K562 (cell line): ENCODE measurements at regions not wholly inside any gene's neighbourhood (a gene's known extent, or its start where the extent isn't known, plus 50 kb on each side); places are given as distances from the start of the nearest gene placed in this dataset.

Source experiments
- ATAC-seq: fragments of 200-7000 bp; cut with Tn5 transposase; 3 replicates; pipeline ENCODE4 v1.9.1; 2020; ENCODE audit warnings: moderate library complexity
- BruUV-seq: library from RNA; stranded (reverse); fragments of 400-500 nt; replicated peaks from 2 replicates; lab custom pipeline; 2021; lab: Mats Ljungman, UMichigan
- CTCF ChIA-PET: fragments of 300-600 bp; formaldehyde crosslinking; extraction: SDS; loops from one replicate; lab custom pipeline; 2021; ENCODE audit warnings: low intra/inter-chr PET ratio; lab: Yijun Ruan, JAX
- POLR2A ChIA-PET: fragments of 300-600, 350-650 bp; sonication (Branson Sonifier 250); formaldehyde crosslinking; extraction: SDS; loops from one replicate; lab custom pipeline; 2021; ENCODE audit warnings: antibody characterized with exemption, inconsistent platforms; lab: Yijun Ruan, JAX
- DNase-seq, 4 experiments: peaks; one replicate each; pipeline versions ENCODE4 v3.0.0 to v3.0.0-alpha.2; 2011 to 2018; ENCODE audit warnings: low spot score in 3 of 4, mixed read lengths in 3 of 4; ENCODE audit errors: extremely low read depth in 1 of 4
- FAIRE-seq: peaks from 2 replicates; lab custom pipeline; 2011; peaks lifted over from hg19 to GRCh38; lab: Jason Lieb, UNC
- H2AFZ ChIP-seq: 2 replicates; pipeline ENCODE4 v1.6.0; 2011; ENCODE audit warnings: low read depth, low read length, control low read depth, inconsistent platforms
- H3K27ac ChIP-seq: fragments of 200-600 bp; 3 replicates; pipeline ENCODE4 v1.8.0; 2011; ENCODE audit warnings: low read depth, mild to moderate bottlenecking, control low read depth, inconsistent platforms, low read length, moderate library complexity, mixed read lengths; ENCODE audit errors: extremely low read depth
- H3K27me3 ChIP-seq, 2 experiments: fragments of 300-600 bp in 1 of 2; 2 replicates in 1 of 2; 3 replicates in 1 of 2; pipeline versions ENCODE4 v1.6.0 to v1.8.0; 2011; ENCODE audit warnings: inconsistent platforms in 2 of 2, low read length in 2 of 2, mild to moderate bottlenecking in 1 of 2, mixed read lengths in 1 of 2, moderate library complexity in 1 of 2; ENCODE audit not compliant: control insufficient read depth in 2 of 2, insufficient read depth in 2 of 2
- H3K36me3 ChIP-seq: fragments of 300-600 bp; 3 replicates; pipeline ENCODE4 v1.8.0; 2011; ENCODE audit warnings: mild to moderate bottlenecking, low read length, inconsistent platforms; ENCODE audit not compliant: control insufficient read depth, insufficient read depth
- H3K4me1 ChIP-seq, 2 experiments: fragments of 200-600 bp in 1 of 2; replicated peaks in 1 of 2; 2 replicates in 1 of 2; 3 replicates in 1 of 2; pipeline versions ENCODE4 v1.5.1 to v1.8.0; 2011; ENCODE audit warnings: inconsistent platforms in 2 of 2, low read length in 2 of 2, mild to moderate bottlenecking in 1 of 2, mixed read lengths in 1 of 2, moderate library complexity in 1 of 2; ENCODE audit not compliant: control insufficient read depth in 2 of 2, insufficient read depth in 2 of 2
- H3K4me2 ChIP-seq: 2 replicates; pipeline ENCODE4 v1.6.1; 2011; ENCODE audit warnings: low read length, control low read depth, inconsistent platforms, mixed read lengths; ENCODE audit not compliant: insufficient read depth
- H3K4me3 ChIP-seq: fragments of 200-600 bp; sonication (generic), shearing (Covaris generic); 2 replicates; pipeline ENCODE4 v1.5.1; 2016; ENCODE audit warnings: control low read depth, inconsistent platforms
- H3K79me2 ChIP-seq: fragments of 200-600 bp; 3 replicates; pipeline ENCODE4 v1.8.0; 2011; ENCODE audit warnings: low read length, inconsistent platforms; ENCODE audit not compliant: control insufficient read depth, insufficient read depth
- H3K9ac ChIP-seq, 2 experiments: 2 replicates each; pipeline versions ENCODE4 v1.6.0 to v1.6.1; 2011; ENCODE audit warnings: low read depth in 2 of 2, low read length in 2 of 2, control low read depth in 1 of 2, inconsistent platforms in 1 of 2, mild to moderate bottlenecking in 1 of 2, mixed read lengths in 1 of 2; ENCODE audit not compliant: insufficient read depth in 1 of 2
- H3K9me1 ChIP-seq: one replicate; pipeline ENCODE4 v1.6.0; 2011; ENCODE audit warnings: inconsistent platforms, mild to moderate bottlenecking, low read length, moderate library complexity; ENCODE audit not compliant: control insufficient read depth, insufficient read depth
- H3K9me3 ChIP-seq: replicated peaks from 2 replicates; pipeline ENCODE4 v1.5.1; 2011; ENCODE audit warnings: low read depth, low read length, inconsistent platforms; ENCODE audit not compliant: control insufficient read depth, insufficient read depth
- H4K20me1 ChIP-seq: replicated peaks from 2 replicates; pipeline ENCODE4 v1.6.1; 2011; ENCODE audit warnings: low read length, inconsistent platforms, mixed read lengths; ENCODE audit not compliant: control insufficient read depth, insufficient read depth
- ETV1 ChIP-seq: fragments of 450-650 bp; conservative IDR thresholded peaks from 2 replicates; pipeline ENCODE4 v1.6.1; 2016; ENCODE audit warnings: missing genetic modification characterization, control low read depth, low read depth, missing compliant biosample characterization
- NCOA1 ChIP-seq: fragments of 450-650 bp; IDR thresholded peaks from 2 replicates; pipeline ENCODE4 v1.6.1; 2016; ENCODE audit warnings: low read depth
- RBM15 ChIP-seq: fragments of 200-400 bp; formaldehyde crosslinking; IDR thresholded peaks from 2 replicates; pipeline ENCODE4 v1.6.1; 2018; ENCODE audit warnings: mild to moderate bottlenecking, low read length, moderate library complexity; ENCODE audit not compliant: insufficient read depth
- RBM34 ChIP-seq: fragments of 200-400 bp; formaldehyde crosslinking; IDR thresholded peaks from 2 replicates; pipeline ENCODE4 v1.6.1; 2018; ENCODE audit warnings: low read length, borderline replicate concordance; ENCODE audit not compliant: insufficient read depth
- TGIF2 ChIP-seq: sonication (generic); formaldehyde crosslinking; IDR thresholded peaks from 2 replicates; pipeline ENCODE4 v1.8.1; 2022; ENCODE audit warnings: mild to moderate bottlenecking, missing genetic modification reagents, moderate library complexity
- ZNF212 ChIP-seq: fragments of 450-650 bp; formaldehyde crosslinking; IDR thresholded peaks from 2 replicates; pipeline ENCODE4 v1.4.0; 2020; ENCODE audit warnings: mild to moderate bottlenecking
- WGBS: fragments of 100-300 bp; shearing (Covaris generic); methylation state at CpG from one replicate; pipeline ENCODE4 v1.1.6; 2016; ENCODE audit warnings: low coverage, mixed read lengths; ENCODE audit not compliant: insufficient coverage; ENCODE audit errors: missing lambda C conversion rate; 5-methylcytosine and 5-hydroxymethylcytosine counted together
- in situ Hi-C: fragments of 300-500 bp; cut with MboI; formaldehyde crosslinking; loops from 4 replicates; pipeline ENCODE4 v1.15.0; 2018; ENCODE audit warnings: inconsistent platforms, mixed read lengths
- intact Hi-C: fragments of 100-400 bp; cut with micrococcal nuclease; formaldehyde crosslinking; loops from 2 replicates; pipeline ENCODE4 v1.14.2; 2022
- TF ChIP-seq, protein P1 (sequence below), 3 experiments: fragments of 200-800 bp in 1 of 3; fragments of 250-450 bp in 1 of 3; fragments of 450-650 bp in 1 of 3; sonication (Bioruptor Pico) in 1 of 3; sonication (Bioruptor generic) in 1 of 3; formaldehyde crosslinking in 1 of 3; IDR thresholded peaks; 2 replicates each; pipeline versions ENCODE4 v1.6.1 to v1.8.0; 2016 to 2022; ENCODE audit warnings: mild to moderate bottlenecking in 2 of 3, missing genetic modification characterization in 2 of 3, missing compliant biosample characterization in 1 of 3, moderate library complexity in 1 of 3
- TF ChIP-seq, protein P2 (sequence below): fragments of 250-450 bp; sonication (Bioruptor Pico); IDR thresholded peaks from 2 replicates; pipeline ENCODE4 v1.6.1; 2021; ENCODE audit warnings: mild to moderate bottlenecking
- TF ChIP-seq, protein P3 (sequence below): fragments of 250-450 bp; sonication (Bioruptor Pico); IDR thresholded peaks from 2 replicates; pipeline ENCODE4 v1.4.0; 2020; ENCODE audit warnings: mild to moderate bottlenecking, moderate library complexity
- TF ChIP-seq, protein P4 (sequence below), 2 experiments: fragments of 150-350 bp in 1 of 2; IDR thresholded peaks; 2 replicates each; pipeline ENCODE4 v1.6.1; 2012 to 2016; ENCODE audit warnings: low read depth in 2 of 2, low read length in 2 of 2, mild to moderate bottlenecking in 1 of 2, moderate library complexity in 1 of 2
- TF ChIP-seq, protein P5 (sequence below): fragments of 250-450 bp; sonication (Bioruptor Pico); IDR thresholded peaks from 2 replicates; pipeline ENCODE4 v1.8.0; 2021; ENCODE audit warnings: moderate library complexity, mild to moderate bottlenecking, inconsistent platforms

DNA sequence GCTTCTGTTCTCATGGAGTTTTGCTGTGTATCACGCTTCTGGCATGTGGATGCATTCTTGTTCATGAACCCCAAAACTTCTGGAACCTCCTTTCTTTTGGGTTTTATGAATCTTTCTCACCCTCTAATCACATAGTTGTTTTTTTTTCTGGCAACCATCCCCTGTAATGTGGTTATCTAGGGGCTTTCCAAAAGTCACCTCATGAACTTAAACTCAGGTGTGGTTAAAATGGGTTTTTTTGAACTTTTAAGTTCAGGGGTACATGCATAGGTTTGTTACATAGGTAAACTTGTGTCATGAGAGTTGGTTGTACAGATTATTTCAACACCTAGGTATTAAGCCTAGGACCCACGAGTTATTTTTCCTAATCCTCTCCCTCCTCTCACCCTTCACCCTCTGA lies 1099.4 kb upstream of the SLIT2 start:
- H3K36me3 ChIP-seq = no peaks in the 10 kb centered on the region
- no peak overlapping the region for H3K9ac ChIP-seq
- DNase-seq (no peak), FAIRE-seq (no peak), ATAC-seq (no peak)
- no peaks in the 10 kb centered on the region for H3K4me1 ChIP-seq
- ChIA-PET POLR2A (no interaction called here), CTCF (no interaction called here)
- H3K9me1 ChIP-seq = no peaks in the 10 kb centered on the region
- intact Hi-C loops (no loop called here), in situ Hi-C loops (no loop called here)
- no peak overlapping the region for H3K27ac ChIP-seq
- no peaks in the 10 kb centered on the region for H3K27me3 ChIP-seq
- H4K20me1 ChIP-seq = no peaks in the 10 kb centered on the region
- no peaks in the 10 kb centered on the region; the same call in 1 of the 2 replicates for H3K9me3 ChIP-seq
- no peaks in the 10 kb centered on the region for H3K79me2 ChIP-seq
- H3K4me2 ChIP-seq = no peak overlapping the region
- WGBS = 0% methylated on average over 2 of the region's 2 CpGs
- H3K4me3 ChIP-seq = no peak overlapping the region
- no peak overlapping the region for H2AFZ ChIP-seq
- BruUV-seq = no TSS peak
- TF ChIP-seq NCOA1 (no peak), RBM34 (no peak), ZNF212 (no peak), RBM15 (no peak), TGIF2 (CRISPR knock-in tag) (no peak), ETV1 (tag) (no peak)
- TF ChIP-seq, protein P1, sequence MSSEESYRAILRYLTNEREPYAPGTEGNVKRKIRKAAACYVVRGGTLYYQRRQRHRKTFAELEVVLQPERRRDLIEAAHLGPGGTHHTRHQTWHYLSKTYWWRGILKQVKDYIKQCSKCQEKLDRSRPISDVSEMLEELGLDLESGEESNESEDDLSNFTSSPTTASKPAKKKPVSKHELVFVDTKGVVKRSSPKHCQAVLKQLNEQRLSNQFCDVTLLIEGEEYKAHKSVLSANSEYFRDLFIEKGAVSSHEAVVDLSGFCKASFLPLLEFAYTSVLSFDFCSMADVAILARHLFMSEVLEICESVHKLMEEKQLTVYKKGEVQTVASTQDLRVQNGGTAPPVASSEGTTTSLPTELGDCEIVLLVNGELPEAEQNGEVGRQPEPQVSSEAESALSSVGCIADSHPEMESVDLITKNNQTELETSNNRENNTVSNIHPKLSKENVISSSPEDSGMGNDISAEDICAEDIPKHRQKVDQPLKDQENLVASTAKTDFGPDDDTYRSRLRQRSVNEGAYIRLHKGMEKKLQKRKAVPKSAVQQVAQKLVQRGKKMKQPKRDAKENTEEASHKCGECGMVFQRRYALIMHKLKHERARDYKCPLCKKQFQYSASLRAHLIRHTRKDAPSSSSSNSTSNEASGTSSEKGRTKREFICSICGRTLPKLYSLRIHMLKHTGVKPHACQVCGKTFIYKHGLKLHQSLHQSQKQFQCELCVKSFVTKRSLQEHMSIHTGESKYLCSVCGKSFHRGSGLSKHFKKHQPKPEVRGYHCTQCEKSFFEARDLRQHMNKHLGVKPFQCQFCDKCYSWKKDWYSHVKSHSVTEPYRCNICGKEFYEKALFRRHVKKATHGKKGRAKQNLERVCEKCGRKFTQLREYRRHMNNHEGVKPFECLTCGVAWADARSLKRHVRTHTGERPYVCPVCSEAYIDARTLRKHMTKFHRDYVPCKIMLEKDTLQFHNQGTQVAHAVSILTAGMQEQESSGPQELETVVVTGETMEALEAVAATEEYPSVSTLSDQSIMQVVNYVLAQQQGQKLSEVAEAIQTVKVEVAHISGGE (CRISPR knock-in tag; IDR thresholded peaks at IDR 0.05) = no peak
- TF ChIP-seq, protein P2, sequence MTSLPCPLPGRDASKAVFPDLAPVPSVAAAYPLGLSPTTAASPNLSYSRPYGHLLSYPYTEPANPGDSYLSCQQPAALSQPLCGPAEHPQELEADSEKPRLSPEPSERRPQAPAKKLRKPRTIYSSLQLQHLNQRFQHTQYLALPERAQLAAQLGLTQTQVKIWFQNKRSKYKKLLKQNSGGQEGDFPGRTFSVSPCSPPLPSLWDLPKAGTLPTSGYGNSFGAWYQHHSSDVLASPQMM = no peak
- TF ChIP-seq, protein P3, sequence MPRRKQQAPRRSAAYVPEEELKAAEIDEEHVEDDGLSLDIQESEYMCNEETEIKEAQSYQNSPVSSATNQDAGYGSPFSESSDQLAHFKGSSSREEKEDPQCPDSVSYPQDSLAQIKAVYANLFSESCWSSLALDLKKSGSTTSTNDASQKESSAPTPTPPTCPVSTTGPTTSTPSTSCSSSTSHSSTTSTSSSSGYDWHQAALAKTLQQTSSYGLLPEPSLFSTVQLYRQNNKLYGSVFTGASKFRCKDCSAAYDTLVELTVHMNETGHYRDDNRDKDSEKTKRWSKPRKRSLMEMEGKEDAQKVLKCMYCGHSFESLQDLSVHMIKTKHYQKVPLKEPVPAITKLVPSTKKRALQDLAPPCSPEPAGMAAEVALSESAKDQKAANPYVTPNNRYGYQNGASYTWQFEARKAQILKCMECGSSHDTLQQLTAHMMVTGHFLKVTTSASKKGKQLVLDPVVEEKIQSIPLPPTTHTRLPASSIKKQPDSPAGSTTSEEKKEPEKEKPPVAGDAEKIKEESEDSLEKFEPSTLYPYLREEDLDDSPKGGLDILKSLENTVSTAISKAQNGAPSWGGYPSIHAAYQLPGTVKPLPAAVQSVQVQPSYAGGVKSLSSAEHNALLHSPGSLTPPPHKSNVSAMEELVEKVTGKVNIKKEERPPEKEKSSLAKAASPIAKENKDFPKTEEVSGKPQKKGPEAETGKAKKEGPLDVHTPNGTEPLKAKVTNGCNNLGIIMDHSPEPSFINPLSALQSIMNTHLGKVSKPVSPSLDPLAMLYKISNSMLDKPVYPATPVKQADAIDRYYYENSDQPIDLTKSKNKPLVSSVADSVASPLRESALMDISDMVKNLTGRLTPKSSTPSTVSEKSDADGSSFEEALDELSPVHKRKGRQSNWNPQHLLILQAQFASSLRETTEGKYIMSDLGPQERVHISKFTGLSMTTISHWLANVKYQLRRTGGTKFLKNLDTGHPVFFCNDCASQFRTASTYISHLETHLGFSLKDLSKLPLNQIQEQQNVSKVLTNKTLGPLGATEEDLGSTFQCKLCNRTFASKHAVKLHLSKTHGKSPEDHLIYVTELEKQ (CRISPR knock-in tag) = no peak
- TF ChIP-seq, protein P4, sequence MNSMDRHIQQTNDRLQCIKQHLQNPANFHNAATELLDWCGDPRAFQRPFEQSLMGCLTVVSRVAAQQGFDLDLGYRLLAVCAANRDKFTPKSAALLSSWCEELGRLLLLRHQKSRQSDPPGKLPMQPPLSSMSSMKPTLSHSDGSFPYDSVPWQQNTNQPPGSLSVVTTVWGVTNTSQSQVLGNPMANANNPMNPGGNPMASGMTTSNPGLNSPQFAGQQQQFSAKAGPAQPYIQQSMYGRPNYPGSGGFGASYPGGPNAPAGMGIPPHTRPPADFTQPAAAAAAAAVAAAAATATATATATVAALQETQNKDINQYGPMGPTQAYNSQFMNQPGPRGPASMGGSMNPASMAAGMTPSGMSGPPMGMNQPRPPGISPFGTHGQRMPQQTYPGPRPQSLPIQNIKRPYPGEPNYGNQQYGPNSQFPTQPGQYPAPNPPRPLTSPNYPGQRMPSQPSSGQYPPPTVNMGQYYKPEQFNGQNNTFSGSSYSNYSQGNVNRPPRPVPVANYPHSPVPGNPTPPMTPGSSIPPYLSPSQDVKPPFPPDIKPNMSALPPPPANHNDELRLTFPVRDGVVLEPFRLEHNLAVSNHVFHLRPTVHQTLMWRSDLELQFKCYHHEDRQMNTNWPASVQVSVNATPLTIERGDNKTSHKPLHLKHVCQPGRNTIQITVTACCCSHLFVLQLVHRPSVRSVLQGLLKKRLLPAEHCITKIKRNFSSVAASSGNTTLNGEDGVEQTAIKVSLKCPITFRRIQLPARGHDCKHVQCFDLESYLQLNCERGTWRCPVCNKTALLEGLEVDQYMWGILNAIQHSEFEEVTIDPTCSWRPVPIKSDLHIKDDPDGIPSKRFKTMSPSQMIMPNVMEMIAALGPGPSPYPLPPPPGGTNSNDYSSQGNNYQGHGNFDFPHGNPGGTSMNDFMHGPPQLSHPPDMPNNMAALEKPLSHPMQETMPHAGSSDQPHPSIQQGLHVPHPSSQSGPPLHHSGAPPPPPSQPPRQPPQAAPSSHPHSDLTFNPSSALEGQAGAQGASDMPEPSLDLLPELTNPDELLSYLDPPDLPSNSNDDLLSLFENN (IDR thresholded peaks at IDR 0.05; ENCODE audit: low read depth in 2 of 2, low read length in 2 of 2) = no peak
- TF ChIP-seq, protein P5, sequence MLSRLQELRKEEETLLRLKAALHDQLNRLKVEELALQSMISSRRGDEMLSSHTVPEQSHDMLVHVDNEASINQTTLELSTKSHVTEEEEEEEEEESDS (CRISPR knock-in tag) = no peak
